AG09319 (cell line): ENCODE measurements at regions not wholly inside any gene's neighbourhood (a gene's known extent, or its start where the extent isn't known, plus 50 kb on each side); places are given as distances from the start of the nearest gene placed in this dataset.

Experiments used
- DNase-seq: peaks from one replicate; pipeline ENCODE4 v3.0.0-alpha.2; 2010; ENCODE audit warnings: low read depth; ENCODE audit errors: extremely low read depth
- TF ChIP-seq, protein P1 (sequence below): IDR thresholded peaks from 2 replicates; pipeline ENCODE4 v1.5.1; 2011; ENCODE audit warnings: low read depth, mild to moderate bottlenecking, inconsistent platforms, low read length, moderate library complexity

DNA sequence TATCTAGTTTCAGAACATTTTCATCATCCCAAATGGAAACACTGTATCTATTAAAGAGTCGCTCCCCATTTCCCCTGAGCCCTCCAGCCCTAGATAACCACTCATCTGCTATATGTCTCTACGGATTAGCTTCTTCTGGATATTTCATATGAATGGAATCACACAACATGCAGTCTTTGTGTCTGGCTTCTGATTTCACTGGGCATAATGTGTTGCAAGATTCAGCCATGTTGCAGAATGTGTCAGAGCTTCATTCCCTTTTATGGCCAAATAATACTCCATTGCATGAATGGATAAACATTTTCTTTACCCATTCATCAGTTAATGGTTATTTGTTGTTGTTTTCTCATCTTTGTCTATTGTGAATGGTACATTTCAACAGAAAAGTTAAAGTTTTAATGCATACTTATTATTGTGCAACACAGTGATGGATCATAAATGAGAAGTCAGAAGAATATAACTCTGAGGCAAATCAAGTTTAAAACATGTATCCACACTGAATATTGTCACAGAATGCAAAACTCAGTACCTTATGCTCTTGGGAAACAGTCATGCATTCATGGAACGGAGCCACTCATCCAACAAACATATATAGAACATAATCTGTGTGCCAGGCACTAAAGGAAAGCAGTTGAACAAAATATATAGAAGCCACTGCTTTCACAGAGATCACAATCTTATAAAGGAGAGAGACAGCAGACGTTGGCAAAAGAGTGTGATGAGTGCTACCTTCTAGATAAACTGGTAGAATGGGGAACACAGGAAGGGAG, 57.8 kb upstream of the MAGEA4 start:
- DNase-seq = no peak
- TF ChIP-seq, protein P1, sequence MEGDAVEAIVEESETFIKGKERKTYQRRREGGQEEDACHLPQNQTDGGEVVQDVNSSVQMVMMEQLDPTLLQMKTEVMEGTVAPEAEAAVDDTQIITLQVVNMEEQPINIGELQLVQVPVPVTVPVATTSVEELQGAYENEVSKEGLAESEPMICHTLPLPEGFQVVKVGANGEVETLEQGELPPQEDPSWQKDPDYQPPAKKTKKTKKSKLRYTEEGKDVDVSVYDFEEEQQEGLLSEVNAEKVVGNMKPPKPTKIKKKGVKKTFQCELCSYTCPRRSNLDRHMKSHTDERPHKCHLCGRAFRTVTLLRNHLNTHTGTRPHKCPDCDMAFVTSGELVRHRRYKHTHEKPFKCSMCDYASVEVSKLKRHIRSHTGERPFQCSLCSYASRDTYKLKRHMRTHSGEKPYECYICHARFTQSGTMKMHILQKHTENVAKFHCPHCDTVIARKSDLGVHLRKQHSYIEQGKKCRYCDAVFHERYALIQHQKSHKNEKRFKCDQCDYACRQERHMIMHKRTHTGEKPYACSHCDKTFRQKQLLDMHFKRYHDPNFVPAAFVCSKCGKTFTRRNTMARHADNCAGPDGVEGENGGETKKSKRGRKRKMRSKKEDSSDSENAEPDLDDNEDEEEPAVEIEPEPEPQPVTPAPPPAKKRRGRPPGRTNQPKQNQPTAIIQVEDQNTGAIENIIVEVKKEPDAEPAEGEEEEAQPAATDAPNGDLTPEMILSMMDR = no peak

DNA sequence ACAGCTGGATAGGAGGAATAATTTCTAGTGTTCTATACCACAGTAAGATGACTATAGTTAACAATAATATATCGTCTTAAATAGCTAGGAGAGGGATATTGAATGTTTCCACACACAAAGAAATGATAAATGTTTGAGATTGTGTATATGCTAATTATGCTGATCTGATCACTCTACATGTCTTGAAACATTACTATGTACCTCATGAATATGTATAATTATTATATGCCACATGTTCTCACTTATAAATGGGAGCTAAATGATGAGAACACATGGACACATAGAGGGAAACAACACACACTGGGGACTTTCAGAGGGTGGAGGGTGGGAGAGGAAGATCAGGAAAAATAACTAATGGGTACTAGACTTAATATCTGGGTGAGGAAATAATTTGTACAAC, 53.2 kb upstream of the MAGEA4 start:
- TF ChIP-seq, protein P1 = no peak
- DNase-seq = no peak

DNA sequence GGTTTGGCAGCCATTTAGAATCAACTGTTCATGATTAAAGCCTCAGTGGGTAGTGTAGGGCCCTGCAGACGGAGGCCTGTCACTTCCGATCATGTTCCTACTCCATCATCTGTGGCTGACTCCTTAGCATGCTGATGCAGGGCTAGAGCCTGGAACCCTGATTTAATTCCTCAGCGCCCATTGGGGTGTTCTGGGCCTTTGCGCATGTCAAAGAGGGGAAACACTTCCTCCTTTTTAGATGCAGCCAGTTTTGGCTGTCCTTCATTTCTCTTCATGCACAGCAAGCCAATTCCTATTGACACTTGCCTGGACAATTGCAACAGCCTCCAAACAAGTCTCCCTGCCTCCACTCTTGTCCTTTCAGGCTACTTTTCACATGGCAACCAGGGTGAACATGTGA, 51.9 kb upstream of the MAGEA4 start:
- no peak for DNase-seq
- TF ChIP-seq, protein P1 = no peak
